H7 (cell line): ENCODE measurements at regions not wholly inside any gene's neighbourhood (a gene's known extent, or its start where the extent isn't known, plus 50 kb on each side); places are given as distances from the start of the nearest gene placed in this dataset.
"Not testable (repeated sequence)": the region's sequence is repeated elsewhere in the genome, so short reads cannot be mapped to it uniquely, and the experiment has no call there.

ENCODE experiments used
- DNase-seq: peaks from one replicate; pipeline ENCODE4 v3.0.0; 2012
- H3K27me3 ChIP-seq: 2 replicates; pipeline ENCODE4 v1.6.0; 2011; ENCODE audit warnings: mild to moderate bottlenecking, low read length; ENCODE audit not compliant: control insufficient read depth, insufficient read depth
- H3K36me3 ChIP-seq: replicated peaks from 2 replicates; pipeline ENCODE4 v1.5.1; 2011; ENCODE audit warnings: low read length; ENCODE audit not compliant: control insufficient read depth, insufficient read depth
- H3K4me3 ChIP-seq: 2 replicates; pipeline ENCODE4 v1.5.1; 2011; ENCODE audit warnings: low read depth, mild to moderate bottlenecking, control low read depth, low read length, moderate library complexity; ENCODE audit not compliant: insufficient read depth

GRCh38 chr5:87640902-87641301, 228.2 kb upstream of the CCNH start:
- no peak for DNase-seq
- no peaks in the 10 kb centered on the region for H3K27me3 ChIP-seq
- no peak overlapping the region for H3K4me3 ChIP-seq
- no peaks in the 10 kb centered on the region for H3K36me3 ChIP-seq

GRCh38 chr5:87627363-87627762, 214.6 kb upstream of the CCNH start:
- Histone ChIP-seq H3K36me3 (no peaks in the 10 kb centered on the region), H3K27me3 (no peaks in the 10 kb centered on the region), H3K4me3 (no peak overlapping the region)
- DNase-seq, result no peak

DNA sequence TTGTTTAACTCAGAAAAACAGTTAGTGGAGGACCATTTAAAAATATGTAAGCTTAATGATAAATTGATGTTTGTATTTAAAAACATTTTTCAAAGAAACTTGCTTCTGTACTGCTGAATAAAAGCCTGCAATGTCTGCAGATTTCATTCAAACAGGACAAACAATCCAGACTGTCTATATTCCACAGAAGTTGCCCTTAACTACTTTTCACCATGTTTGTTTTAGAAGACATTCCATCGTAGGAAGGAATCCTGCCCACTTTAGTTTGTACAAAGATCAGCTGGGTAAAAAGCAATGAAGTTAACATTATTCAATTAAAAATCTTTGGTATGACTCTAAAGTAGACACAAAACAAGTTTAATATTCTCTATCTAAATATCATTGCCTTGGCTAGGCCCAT, 195.7 kb upstream of the CCNH start:
- DNase-seq, result no peak
- Histone ChIP-seq H3K4me3 (no peak overlapping the region), H3K36me3 (no peaks in the 10 kb centered on the region), H3K27me3 (no peaks in the 10 kb centered on the region)

- peak; percentile 3 for DNase-seq
- Histone ChIP-seq H3K27me3 (no peaks in the 10 kb centered on the region), H3K36me3 (no peaks in the 10 kb centered on the region), H3K4me3 (no peak overlapping the region)
These were observed 192.9 kb upstream of the CCNH start for GRCh38 chr5:87605663-87606062.

DNA sequence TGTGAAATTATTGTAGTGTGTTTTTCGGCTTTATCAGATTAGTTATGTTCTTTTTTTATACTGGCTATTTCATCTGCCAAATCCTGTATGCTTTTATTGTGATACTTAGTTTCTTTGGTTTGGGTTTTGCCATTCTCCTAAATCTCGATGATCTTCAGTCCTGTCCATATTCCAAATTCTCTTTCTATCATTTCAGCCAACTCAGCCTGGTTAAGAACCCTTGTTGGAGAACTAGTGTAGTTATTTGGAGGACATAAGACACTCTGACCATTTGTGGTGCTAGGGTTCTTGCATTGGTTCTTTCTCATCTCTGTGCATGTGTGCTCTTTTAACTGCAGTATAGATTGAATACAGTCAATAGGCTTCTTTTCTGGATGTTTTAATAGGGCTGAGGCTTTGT, 187.0 kb upstream of the CCNH start:
- no peaks in the 10 kb centered on the region for H3K27me3 ChIP-seq
- no peak for DNase-seq
- H3K36me3 ChIP-seq, result no peaks in the 10 kb centered on the region
- no peak overlapping the region for H3K4me3 ChIP-seq

DNA sequence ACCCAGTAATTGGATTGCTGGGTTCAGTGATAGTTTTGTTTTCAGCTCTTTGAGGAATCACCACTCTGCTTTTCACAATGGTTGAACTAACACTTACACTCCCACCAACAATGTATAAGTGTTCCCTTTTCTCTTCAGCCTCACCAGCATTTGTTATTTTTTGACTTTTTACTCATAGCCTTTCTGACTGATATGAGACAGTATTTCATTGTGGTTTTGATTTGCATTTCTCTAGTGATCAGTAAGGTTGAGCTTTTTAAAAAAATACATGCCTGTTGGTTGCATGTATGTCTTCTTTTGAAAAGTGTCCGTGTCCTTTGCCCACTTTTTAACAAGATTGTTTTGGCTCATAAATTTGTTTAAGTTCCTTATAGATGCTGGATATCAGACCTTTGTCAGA, 185.7 kb upstream of the CCNH start:
- H3K27me3 ChIP-seq, result no peaks in the 10 kb centered on the region
- H3K36me3 ChIP-seq, result no peaks in the 10 kb centered on the region
- no peak overlapping the region for H3K4me3 ChIP-seq
- DNase-seq, result no peak

DNA sequence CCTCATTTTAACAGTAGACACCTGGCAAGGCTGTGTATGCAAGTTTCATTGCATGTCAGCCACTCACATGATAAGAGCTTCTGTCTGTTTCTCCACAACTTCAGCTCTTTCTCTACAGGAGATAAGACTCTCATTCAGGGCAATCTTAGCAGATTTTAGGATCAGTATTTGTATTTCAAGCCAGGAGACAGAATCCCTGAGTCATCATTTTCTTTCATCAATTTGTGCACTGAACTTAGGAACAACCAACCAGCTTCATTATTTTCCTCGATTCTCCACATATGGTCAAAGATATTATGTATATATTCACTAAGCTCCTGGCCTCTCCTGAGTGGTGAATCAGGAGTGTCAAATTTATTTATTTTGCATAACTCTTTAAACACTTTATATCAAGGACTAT, 181.8 kb upstream of the CCNH start:
- Histone ChIP-seq H3K27me3 (no peaks in the 10 kb centered on the region), H3K4me3 (no peak overlapping the region), H3K36me3 (no peaks in the 10 kb centered on the region)
- DNase-seq, result no peak

DNA sequence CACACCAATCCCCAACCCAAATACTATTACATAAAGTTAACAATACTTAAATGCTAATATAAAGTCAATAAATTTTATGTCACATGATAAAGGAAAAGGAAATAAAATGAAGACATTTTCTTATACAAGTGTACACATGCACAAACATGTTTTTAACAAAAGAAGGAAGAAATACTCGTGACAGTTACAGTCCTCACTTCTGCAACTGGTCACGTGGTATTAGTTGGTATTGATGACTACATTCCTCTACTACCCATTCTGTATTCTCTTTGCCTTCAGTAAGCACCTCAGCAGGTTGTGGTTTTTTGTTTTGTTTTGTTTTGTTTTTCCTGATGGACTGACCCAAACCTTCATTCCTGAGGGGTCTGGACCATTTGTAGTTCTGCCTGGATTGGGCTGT, 176.9 kb upstream of the CCNH start:
- no peaks in the 10 kb centered on the region for H3K27me3 ChIP-seq
- no peak for DNase-seq
- no peaks in the 10 kb centered on the region for H3K36me3 ChIP-seq
- no peak overlapping the region for H3K4me3 ChIP-seq

DNA sequence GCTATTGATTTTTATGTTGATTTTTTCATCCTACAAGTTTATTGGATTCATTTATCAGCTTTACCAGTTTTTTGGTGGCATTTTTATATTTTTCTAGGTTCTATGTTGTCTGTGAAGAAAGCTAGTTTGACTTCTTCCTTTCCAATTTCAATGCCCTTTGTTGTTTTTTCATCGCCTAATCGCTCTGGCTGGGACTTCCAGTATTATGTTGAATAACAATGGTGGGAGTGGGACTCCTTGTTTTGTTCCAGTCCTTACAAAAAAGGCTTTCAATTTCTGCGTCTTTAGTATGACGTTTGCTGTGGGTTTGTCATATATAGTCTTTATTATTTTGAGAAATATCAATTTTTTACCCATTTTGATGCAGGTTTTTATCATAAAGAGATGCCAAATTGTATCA, 175.6 kb upstream of the CCNH start:
- DNase-seq, result no peak
- H3K4me3 ChIP-seq, result no peak overlapping the region
- no peaks in the 10 kb centered on the region for H3K27me3 ChIP-seq
- no peaks in the 10 kb centered on the region for H3K36me3 ChIP-seq

DNA sequence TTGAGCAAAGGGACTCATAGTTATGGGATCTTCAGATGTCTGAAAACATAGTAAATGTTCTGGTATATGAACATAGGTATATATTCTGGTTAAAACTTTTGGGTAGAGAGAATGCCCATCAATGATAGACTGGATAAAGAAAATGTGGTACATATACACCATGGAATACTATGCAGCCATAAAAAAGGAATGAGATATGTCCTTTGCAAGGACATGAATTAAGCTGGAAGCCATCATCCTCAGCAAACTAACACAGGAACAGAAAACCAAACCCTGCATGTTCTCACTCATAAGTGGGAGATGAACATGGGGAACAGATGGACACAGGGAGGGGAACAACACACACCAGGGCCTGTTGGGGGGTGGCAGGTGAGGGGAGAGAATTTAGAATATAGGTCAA, 171.0 kb upstream of the CCNH start:
- not testable (repeated sequence) for H3K4me3 ChIP-seq, H3K27me3 ChIP-seq, DNase-seq, H3K36me3 ChIP-seq

DNA sequence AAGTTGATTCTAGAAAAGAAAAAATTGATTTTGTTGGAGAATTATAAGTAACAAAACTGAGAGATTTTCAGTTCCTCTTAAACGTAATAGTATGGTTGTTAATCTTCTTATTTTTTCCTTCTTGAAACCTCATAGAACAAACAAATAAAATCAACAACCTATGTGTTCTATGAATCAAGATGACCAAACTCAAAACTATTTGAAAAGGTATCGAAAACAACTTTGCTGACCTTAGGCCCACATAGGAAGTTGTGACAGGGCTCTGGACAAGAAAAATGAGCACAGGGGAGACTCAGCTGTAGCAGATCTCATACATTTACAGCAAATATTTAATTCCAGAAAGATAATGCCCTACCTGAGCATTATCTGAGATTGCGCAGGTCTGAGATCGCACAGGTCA, 169.4 kb upstream of the CCNH start:
- no peak for DNase-seq
- Histone ChIP-seq H3K4me3 (no peak overlapping the region), H3K36me3 (no peaks in the 10 kb centered on the region), H3K27me3 (no peaks in the 10 kb centered on the region)

DNA sequence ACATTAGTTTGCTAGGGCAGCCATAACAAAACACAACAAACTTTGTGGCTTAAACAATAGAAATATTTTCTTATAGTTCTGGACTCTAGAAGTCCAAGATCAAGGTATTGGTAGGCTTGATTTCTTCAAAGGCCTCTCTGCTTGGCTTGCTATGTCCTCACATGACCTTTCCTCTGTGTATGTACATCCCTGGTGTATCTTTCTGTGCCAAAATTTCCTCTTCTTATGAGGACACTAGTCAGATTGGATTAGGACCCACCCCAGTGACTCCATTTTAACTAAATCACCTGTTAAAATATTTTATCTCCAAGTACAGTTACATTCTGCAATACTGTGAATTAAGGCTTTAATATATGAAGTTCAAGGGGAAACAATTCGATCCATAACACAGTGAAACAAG, 168.9 kb upstream of the CCNH start:
- Histone ChIP-seq H3K27me3 (no peaks in the 10 kb centered on the region), H3K36me3 (no peaks in the 10 kb centered on the region), H3K4me3 (no peak overlapping the region)
- no peak for DNase-seq

DNA sequence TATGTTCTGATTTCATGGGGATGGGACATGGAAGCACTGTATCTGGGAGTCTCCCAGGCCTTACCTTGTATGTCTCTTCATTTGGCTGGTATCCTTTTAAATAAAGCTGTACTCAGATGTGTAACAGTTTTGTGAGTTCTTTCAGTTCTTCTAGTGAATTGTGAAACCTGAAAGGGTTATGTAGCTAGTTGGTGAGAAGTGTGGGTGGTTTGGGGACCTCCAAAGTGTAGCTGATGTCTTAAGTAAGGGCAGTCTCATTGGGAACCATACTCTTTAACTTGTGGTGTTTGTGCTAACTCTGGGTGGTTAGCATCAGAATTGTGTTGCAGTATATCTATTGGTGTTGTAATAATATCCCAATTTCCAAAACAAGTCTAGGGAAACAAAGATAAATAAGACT, 166.9 kb upstream of the CCNH start:
- H3K36me3 ChIP-seq, result no peaks in the 10 kb centered on the region
- DNase-seq, result no peak
- no peaks in the 10 kb centered on the region for H3K27me3 ChIP-seq
- H3K4me3 ChIP-seq, result no peak overlapping the region

- no peaks in the 10 kb centered on the region for H3K27me3 ChIP-seq
- H3K4me3 ChIP-seq, result no peak overlapping the region
- no peaks in the 10 kb centered on the region for H3K36me3 ChIP-seq
- no peak for DNase-seq
These were observed 164.1 kb upstream of the CCNH start for GRCh38 chr5:87576867-87577266.

DNA sequence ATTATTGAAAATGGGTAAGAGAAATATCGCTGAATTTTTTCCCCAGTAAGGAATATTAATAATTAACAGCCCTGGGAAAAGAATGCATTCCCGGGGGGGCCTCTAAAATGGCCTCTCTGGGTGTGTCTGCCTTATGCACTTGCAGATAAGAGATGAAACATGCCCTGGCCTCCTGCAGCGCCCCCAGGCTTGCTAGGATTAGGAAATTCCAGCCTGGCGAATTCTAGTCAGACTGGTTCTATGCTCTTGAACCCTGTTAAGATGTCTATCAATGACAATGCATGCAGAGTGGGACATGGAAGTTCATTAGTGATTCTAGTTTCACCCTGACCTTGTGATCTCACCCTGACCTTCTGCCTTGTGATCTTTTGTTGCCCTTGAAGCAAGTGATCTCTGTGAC, 163.6 kb upstream of the CCNH start:
- DNase-seq, H3K36me3 ChIP-seq, H3K27me3 ChIP-seq, H3K4me3 ChIP-seq: not testable (repeated sequence)

DNA sequence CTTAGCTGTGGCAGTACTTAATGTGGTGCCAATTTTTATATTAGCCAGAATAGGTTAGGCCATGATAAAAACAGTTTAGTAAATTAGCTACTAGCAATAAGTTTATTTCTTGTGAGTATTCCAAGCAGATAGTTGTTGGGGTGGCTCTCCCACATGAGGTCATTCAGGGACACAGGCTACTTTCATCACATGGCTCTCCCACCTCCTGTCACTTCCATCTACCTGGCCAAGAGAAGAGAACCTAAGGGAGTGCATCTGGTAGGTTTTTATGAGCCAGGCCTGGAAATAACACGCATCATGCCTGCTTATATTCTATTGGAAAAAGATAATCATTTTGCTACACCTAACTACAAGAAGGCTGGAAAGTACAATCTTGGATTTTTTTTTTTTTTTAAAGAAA, 161.4 kb upstream of the CCNH start:
- H3K27me3 ChIP-seq, result no peaks in the 10 kb centered on the region
- H3K36me3 ChIP-seq, result no peaks in the 10 kb centered on the region
- H3K4me3 ChIP-seq, result no peak overlapping the region
- no peak for DNase-seq
